HL-60 (cell line): ENCODE measurements at regions not wholly inside any gene's neighbourhood (a gene's known extent, or its start where the extent isn't known, plus 50 kb on each side); places are given as distances from the start of the nearest gene placed in this dataset.

ENCODE experiments used
- CTCF ChIP-seq: IDR thresholded peaks from one replicate; pipeline ENCODE4 v1.5.1; 2011; ENCODE audit warnings: low read length, control low read depth, inconsistent platforms; ENCODE audit not compliant: insufficient read depth
- POLR2AphosphoS5 ChIP-seq: IDR thresholded peaks from 2 replicates; pipeline ENCODE4 v1.6.1; 2012; ENCODE audit warnings: low read depth

GRCh38 chrX:122219735-122220134, 964.3 kb upstream of the GRIA3 start:
- TF ChIP-seq CTCF (no peak), POLR2AphosphoS5 (no peak)
